ENCODE measurements at regions not wholly inside any gene's neighbourhood (a gene's known extent, or its start where the extent isn't known, plus 50 kb on each side); places are given as distances from the start of the nearest gene placed in this dataset.

DNA sequence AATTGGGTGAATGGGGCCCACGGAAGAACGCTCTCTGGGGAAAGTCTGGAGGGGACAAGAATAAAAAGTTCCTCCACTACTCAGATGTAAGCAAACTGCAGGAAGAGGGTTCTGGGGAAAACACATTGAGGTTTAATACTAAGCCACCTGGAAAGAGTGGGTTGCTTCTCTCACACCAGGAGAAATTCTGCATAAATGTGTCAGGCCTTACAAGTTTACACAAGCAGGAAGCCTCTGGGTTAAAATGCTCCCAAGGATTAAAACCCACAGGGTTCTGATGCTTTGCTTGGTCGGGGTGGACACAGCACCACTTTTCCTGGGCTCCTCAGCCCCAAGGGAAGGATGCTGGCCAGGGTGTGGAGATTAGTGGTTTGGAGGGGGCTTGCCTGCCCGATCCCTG is 122.1 kb upstream of the SLC22A23 start:
- TF ChIP-seq, protein P1, sequence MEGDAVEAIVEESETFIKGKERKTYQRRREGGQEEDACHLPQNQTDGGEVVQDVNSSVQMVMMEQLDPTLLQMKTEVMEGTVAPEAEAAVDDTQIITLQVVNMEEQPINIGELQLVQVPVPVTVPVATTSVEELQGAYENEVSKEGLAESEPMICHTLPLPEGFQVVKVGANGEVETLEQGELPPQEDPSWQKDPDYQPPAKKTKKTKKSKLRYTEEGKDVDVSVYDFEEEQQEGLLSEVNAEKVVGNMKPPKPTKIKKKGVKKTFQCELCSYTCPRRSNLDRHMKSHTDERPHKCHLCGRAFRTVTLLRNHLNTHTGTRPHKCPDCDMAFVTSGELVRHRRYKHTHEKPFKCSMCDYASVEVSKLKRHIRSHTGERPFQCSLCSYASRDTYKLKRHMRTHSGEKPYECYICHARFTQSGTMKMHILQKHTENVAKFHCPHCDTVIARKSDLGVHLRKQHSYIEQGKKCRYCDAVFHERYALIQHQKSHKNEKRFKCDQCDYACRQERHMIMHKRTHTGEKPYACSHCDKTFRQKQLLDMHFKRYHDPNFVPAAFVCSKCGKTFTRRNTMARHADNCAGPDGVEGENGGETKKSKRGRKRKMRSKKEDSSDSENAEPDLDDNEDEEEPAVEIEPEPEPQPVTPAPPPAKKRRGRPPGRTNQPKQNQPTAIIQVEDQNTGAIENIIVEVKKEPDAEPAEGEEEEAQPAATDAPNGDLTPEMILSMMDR (IDR thresholded peaks at IDR 0.05) = no peak
- TF ChIP-seq POLR2A (IDR thresholded peaks at IDR 0.05) = no peak
